ENCODE measurements at regions not wholly inside any gene's neighbourhood (a gene's known extent, or its start where the extent isn't known, plus 50 kb on each side); places are given as distances from the start of the nearest gene placed in this dataset.

DNA sequence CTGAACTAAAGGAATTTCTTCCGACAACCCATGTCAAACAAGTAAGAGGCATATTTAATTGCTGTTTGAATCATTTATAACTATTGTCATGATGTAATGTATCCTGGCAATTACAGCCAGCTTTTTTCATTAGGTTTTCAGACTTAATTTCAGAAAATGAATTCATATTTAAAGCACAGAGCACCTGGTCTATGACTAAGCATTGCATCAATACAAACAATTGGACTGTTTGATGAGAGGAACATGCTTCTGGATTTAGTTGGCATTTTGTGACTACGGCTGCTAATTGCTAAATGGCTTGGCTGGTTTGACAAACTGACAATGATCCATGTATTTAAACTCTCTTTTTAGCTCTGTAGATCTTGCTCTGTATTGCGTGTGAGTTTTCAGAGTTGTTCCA is 853.4 kb downstream of the NCAM2 start:
- DNase-seq (ENCODE audit: extremely low read depth, insufficient read length): no peak
- TF ChIP-seq, protein P1, sequence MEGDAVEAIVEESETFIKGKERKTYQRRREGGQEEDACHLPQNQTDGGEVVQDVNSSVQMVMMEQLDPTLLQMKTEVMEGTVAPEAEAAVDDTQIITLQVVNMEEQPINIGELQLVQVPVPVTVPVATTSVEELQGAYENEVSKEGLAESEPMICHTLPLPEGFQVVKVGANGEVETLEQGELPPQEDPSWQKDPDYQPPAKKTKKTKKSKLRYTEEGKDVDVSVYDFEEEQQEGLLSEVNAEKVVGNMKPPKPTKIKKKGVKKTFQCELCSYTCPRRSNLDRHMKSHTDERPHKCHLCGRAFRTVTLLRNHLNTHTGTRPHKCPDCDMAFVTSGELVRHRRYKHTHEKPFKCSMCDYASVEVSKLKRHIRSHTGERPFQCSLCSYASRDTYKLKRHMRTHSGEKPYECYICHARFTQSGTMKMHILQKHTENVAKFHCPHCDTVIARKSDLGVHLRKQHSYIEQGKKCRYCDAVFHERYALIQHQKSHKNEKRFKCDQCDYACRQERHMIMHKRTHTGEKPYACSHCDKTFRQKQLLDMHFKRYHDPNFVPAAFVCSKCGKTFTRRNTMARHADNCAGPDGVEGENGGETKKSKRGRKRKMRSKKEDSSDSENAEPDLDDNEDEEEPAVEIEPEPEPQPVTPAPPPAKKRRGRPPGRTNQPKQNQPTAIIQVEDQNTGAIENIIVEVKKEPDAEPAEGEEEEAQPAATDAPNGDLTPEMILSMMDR (IDR thresholded peaks at IDR 0.05; ENCODE audit: insufficient read depth, low read length, poor library complexity, severe bottlenecking): no peak
- no peaks in the 10 kb centered on the region for H3K36me3 ChIP-seq (ENCODE audit: control insufficient read depth, insufficient read depth, low read length)
- no peaks in the 10 kb centered on the region for H3K27me3 ChIP-seq (replicated peaks; ENCODE audit: control insufficient read depth, insufficient read depth, low read length)
- H3K4me3 ChIP-seq (replicated peaks; ENCODE audit: low read depth, low read length): no peak overlapping the region

DNA sequence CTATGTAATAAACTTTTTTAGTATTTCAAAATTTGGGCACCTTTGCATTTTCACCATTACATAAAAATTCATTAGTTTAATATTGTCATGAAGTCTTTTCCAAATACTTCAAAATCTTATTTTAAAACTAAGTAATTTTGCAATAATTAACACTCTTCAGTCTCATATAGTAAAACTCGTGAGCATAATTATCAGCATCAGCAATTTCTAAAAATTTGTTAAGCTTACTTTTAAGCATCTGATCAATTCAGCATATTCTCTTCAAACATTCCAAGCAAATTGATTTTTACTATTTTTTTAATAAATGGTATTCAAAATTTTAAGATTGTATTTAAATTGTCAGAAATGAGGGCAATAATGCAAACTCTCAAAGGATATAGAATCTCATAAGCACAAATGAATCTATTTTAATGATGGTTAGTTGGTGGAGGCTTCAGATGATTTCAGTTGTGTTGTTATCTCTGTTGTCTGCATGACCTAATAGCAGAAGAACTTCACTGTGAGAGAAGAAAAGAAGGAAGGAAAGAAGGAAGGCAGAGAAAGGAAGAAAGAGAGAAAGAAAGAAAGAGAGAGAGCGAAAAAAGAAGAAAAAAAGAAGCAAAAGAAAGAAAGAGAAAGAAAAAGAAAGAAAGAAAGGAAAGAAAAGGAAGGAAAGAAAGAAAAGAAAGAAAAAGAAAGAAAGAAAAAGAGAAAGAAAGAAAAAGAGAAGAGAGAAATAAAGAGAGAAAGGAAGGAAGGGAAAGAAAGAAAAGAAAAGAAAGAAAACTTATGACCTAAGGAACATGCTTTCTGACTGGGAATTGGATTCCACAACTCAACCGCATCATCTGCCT is 860.5 kb downstream of the NCAM2 start:
- no peak for DNase-seq (ENCODE audit: extremely low read depth, insufficient read length)
- no peaks in the 10 kb centered on the region for H3K27me3 ChIP-seq (replicated peaks; ENCODE audit: control insufficient read depth, insufficient read depth, low read length)
- TF ChIP-seq, protein P1 (IDR thresholded peaks at IDR 0.05; ENCODE audit: insufficient read depth, low read length, poor library complexity, severe bottlenecking): no peak
- no peaks in the 10 kb centered on the region for H3K36me3 ChIP-seq (ENCODE audit: control insufficient read depth, insufficient read depth, low read length)
- no peak overlapping the region for H3K4me3 ChIP-seq (replicated peaks; ENCODE audit: low read depth, low read length)

DNA sequence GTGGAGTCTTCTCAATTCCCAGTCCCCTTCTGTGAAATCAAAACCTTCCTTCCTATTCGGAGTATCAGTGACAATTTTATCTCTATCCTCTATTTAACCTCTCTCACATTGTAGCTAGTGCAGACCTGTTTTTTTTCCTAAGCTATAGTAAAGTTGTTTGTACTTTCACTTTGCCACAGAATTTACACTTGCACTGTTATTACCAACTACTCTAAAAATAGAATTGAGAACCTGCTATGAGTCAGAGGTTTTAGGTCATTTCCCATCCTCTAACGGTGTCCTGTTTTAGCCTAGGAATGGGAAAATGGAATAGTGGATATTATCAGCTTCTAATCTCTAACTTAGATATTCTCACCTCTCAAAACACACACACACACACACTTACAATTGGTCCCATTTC is 862.7 kb downstream of the NCAM2 start:
- Histone ChIP-seq H3K4me3 (replicated peaks; ENCODE audit: low read depth, low read length) (no peak overlapping the region), H3K36me3 (ENCODE audit: control insufficient read depth, insufficient read depth, low read length) (no peaks in the 10 kb centered on the region), H3K27me3 (replicated peaks; ENCODE audit: control insufficient read depth, insufficient read depth, low read length) (no peaks in the 10 kb centered on the region)
- no peak for DNase-seq (ENCODE audit: extremely low read depth, insufficient read length)
- TF ChIP-seq, protein P1 (IDR thresholded peaks at IDR 0.05; ENCODE audit: insufficient read depth, low read length, poor library complexity, severe bottlenecking): no peak

DNA sequence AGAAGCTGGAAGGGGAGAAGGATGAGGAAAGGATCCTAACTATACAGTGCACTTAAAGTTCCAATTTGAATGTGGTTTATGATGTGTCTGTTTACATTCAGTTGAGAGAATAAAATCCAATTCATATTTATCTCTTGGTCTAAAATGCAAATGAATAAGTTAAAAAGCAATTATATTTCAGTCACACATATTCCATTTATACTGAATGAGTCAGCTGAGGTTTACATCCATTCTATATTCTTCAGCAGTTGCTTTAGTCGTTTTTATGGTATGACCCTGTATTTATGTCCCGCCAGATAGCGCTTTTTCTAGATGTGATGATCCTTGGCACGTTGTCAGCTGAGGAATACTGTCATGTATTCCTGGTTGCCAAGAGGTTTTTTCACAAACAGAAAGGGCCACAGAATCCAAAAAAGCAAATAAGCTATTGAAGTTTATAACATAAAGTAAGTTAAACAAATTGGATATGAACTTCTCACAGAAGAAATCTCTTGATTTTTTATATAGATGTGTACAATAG is 866.2 kb downstream of the NCAM2 start:
- Histone ChIP-seq H3K36me3 (ENCODE audit: control insufficient read depth, insufficient read depth, low read length) (no peaks in the 10 kb centered on the region), H3K4me3 (replicated peaks; ENCODE audit: low read depth, low read length) (no peak overlapping the region), H3K27me3 (replicated peaks; ENCODE audit: control insufficient read depth, insufficient read depth, low read length) (no peaks in the 10 kb centered on the region)
- no peak for DNase-seq (ENCODE audit: extremely low read depth, insufficient read length)
- TF ChIP-seq, protein P1 (IDR thresholded peaks at IDR 0.05; ENCODE audit: insufficient read depth, low read length, poor library complexity, severe bottlenecking): no peak

DNA sequence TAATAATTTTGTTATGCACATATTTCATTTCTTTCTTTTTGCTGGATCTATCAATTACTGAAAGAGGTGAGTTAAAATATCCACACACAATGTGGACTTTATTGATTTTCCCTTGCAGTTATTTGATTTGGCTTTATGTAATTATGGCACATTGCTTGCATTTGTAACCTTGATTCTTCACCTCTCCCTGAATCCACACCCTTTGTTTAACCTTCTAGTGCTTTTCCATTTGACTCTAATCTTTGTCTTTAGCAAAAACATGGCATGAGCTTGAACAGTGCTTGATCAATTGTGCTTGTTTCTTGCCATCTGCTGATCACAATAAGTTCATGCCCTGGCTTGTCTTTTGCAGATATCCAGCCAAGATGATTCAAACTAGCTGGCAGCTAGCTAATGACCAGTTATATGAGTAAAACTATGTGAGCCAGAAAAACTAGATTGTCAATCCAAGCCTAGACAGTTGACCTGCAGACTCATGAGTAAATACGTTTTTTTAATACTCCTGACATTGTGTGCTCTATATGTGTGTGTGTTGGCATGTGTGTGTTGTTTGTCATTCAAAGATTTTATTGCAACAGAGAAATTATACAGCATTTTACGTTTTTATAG is 899.2 kb downstream of the NCAM2 start:
- TF ChIP-seq, protein P1 (IDR thresholded peaks at IDR 0.05; ENCODE audit: insufficient read depth, low read length, poor library complexity, severe bottlenecking): no peak
- Histone ChIP-seq H3K27me3 (replicated peaks; ENCODE audit: control insufficient read depth, insufficient read depth, low read length) (no peaks in the 10 kb centered on the region), H3K4me3 (replicated peaks; ENCODE audit: low read depth, low read length) (no peak overlapping the region), H3K36me3 (ENCODE audit: control insufficient read depth, insufficient read depth, low read length) (no peaks in the 10 kb centered on the region)
- DNase-seq (ENCODE audit: extremely low read depth, insufficient read length): no peak
